Muscle of arm (tissue), 1 donor: ENCODE measurements at regions not wholly inside any gene's neighbourhood (a gene's known extent, or its start where the extent isn't known, plus 50 kb on each side); places are given as distances from the start of the nearest gene placed in this dataset.

Source experiments
- DNase-seq: peaks from one replicate; pipeline ENCODE4 v3.0.0-alpha.2; 2013

- no peak for DNase-seq
Measured at GRCh38 chr6:85396159-85396808, 53.6 kb upstream of the NT5E start.

- DNase-seq, result no peak
Measured at GRCh38 chr6:85395746-85396145, 54.1 kb upstream of the NT5E start.

DNA sequence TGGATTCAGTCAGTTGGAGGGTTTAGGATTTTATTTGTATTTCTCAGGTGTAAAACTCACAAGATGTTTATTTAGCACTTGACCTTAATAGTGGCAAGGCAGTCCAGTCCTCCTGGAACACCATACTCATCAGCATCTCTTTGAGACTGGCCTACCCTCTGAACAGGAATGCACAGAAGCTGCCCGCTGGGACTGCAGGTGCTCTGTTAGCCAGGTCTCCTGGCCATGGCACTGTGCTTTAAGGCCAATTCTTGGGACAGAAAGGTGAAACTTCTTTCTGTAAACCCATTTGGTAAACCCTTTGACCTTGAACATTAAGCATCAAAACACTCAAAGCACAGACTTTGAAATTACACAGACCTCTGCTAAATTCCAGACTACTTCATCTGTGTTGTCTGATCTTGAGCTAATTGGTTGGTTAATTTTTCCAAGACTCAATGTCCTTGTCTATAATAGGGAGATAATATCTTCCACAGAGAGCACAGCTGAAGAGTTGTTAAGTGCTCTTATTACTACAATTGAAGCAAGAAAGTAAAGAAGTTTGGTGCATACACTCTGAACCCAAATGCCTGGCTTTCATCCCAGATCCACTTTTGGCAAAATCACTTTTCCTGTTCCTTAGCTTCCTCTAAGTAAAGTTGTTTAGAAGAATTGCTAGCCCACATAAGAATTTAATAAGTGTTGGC, 54.9 kb upstream of the NT5E start:
- peak; percentile 48 for DNase-seq

- DNase-seq, result no peak
Measured at GRCh38 chr6:85394199-85394598, 55.7 kb upstream of the NT5E start.

DNA sequence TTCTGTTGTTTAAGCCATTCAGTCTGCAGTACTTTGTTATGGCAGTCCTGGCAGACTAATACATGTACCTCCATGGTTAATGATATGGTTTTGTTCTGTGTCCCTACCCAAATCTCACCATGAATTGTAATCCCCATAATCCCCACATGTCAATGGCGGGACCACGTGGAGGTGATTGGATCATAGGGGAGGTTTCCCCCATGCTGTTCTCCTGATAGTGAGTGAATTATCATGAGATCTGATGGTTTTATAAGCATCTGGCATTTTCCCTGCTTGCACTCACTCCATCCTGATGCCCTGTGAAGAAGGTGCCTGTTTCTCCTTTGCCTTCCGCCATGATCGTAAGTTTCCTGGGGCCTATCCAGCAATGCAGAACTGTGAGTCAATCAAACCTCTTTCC, 57.5 kb upstream of the NT5E start:
- no peak for DNase-seq

- no peak for DNase-seq
Measured at GRCh38 chr6:85390775-85391174, 59.1 kb upstream of the NT5E start.

DNA sequence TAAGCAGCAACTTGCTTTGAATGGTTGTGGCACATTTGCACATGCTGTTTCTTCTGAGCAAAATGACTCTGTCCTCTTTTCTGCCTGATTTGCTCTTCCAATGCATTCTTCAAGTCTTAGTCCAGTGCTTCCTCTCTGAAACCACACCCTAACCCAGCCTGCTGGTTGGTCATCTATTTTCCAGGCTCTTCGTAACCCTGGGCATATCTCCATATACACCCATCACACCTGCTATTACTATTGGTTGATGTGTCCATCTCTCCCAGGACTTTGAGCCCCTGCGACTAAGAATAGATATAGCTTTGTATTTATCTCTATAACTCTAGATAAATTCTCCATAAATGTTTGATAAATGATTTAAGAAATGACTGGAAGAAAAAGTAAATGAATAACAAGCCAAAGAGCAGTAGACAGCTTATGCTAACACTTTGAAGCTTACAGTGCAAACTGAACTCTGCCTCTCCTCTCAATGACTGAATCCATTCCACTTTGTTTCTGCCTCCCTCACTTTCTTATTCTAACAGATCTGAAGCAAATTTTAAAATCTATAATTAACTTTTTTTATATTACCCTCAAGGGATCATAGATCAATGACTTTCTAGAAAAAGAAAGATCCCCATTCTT, 59.7 kb upstream of the NT5E start:
- no peak for DNase-seq

GRCh38 chr6:85389151-85389797, 60.6 kb upstream of the NT5E start:
- DNase-seq, result no peak

DNA sequence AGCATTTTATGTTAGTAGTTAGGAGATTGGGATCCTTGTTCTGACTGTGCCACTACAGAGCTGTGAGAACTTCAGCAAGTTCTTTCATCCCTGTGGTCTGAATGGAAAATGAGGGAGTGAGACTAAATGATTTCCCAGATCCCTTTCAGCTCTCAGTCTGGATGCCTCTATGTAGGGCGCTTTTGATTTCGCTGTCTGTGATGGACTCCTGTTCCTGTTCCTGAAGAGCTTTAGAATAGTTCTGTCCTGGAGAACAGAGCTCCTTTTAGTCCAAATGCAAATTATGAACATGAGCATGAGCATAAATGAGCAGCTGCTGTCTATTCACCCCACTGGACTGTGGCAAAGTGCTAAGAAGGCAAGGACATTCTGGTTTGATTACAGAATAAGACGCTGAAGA, 61.4 kb upstream of the NT5E start:
- no peak for DNase-seq

DNA sequence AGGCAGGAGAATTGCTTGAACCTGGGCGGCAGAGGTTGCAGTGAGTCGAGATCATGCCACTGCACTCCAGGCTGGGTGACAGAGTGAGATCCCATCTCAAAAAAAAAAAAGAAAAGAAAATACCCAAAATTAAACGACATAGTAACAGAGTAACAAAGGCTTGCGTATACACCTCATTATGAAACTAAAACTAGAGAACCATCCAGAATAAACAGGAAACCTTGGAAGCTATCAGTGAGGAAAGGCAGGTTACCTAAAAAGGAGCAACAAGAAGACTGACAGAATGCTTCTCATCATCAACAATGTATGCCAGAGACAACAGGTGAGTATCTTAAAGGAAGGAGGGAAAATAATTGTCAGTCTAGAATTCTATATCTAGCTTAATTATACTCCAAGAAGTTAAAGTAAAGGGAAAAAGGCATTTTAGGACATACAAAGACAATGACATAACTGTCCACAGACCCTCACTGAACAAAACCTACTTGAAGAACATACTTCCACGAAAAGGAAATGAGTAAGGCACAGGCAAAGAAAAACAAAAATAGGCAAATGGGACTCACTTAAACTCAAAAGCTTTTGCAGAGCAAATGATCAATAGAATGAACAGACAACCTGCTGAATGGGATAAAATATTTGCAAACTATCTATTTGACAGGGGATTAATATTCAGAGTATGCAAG, 64.1 kb upstream of the NT5E start:
- DNase-seq, result no peak

GRCh38 chr6:85383042-85383441, 66.8 kb upstream of the NT5E start:
- no peak for DNase-seq

- DNase-seq, result no peak
Measured at GRCh38 chr6:85382541-85382940, 67.3 kb upstream of the NT5E start.

GRCh38 chr6:85372915-85373270, 77.0 kb upstream of the NT5E start:
- no peak for DNase-seq

GRCh38 chr6:85372188-85372914, 77.5 kb upstream of the NT5E start:
- no peak for DNase-seq

- no peak for DNase-seq
Measured at GRCh38 chr6:85368631-85369030, 81.3 kb upstream of the NT5E start.

DNA sequence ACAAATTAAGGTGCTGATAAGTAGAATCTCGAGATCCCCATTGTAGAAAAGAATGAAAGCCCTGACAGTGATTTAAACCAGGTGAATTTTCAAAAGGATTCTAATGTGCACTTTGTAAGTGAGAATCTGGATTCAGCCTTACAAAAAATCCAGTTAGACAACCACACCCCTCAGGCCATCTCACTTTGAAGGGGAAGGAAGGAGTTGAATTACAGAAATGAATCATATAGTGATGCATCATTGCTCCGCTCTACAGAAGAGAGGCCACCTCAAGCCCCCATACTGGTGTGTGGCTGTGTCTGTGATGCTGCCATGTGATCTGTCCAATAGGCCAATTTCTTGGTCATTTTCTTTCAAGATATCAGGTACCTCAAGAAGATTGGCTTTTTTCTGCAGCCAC, 85.5 kb upstream of the NT5E start:
- no peak for DNase-seq

- DNase-seq, result no peak
Measured at GRCh38 chr6:85363870-85364269, 86.0 kb upstream of the NT5E start.

DNA sequence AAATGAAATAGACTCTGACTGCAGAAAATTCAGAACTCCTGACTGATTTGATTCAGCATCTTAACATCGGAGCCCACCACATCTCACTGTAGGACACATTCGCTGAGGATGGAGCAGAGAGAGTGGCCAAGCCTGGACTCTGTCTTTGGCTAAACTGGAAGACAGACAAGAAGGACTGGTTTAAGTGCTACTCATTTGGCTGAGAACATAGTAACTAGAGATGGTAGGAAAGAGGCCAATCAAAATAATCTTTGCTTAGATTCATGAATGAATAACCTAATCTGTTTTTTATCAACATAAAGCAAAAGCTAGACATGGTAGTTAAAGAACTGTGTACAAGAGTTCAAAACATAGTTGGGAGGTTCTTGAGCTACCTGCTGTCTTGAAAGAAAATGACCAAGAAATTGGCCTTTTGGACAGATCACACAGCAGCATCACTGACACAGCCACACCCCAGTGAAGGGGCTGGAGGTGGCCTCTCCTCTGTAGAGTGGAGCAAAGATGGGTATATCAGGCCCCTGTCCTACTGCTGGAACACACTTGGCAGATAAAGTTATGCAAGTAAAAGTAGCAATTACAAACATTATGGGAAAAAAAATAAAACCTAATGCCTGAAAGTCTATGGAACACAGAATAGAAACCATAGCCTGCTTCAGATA, 87.1 kb upstream of the NT5E start:
- DNase-seq, result no peak

DNA sequence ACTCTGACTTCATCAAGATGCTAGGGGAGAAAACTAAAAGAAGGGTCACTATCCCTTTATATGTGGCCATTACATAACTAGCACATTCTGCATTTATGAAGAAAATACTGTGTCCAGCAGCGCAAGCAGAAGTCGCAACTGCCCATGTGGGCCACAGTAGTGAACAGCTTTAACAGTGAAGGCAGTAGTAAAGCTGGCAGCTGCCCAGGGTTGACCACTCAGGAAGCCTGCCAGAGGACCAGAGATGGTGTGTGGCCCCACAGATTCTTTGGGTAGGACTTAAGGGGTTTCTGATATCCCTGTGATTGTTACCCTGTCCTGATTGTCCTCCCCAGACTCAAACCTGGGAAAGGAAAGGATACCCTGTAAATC, 88.3 kb upstream of the NT5E start:
- no peak for DNase-seq

GRCh38 chr6:85360794-85361642, 88.9 kb upstream of the NT5E start:
- no peak for DNase-seq
